ENCODE measurements at regions not wholly inside any gene's neighbourhood (a gene's known extent, or its start where the extent isn't known, plus 50 kb on each side); places are given as distances from the start of the nearest gene placed in this dataset.

DNA sequence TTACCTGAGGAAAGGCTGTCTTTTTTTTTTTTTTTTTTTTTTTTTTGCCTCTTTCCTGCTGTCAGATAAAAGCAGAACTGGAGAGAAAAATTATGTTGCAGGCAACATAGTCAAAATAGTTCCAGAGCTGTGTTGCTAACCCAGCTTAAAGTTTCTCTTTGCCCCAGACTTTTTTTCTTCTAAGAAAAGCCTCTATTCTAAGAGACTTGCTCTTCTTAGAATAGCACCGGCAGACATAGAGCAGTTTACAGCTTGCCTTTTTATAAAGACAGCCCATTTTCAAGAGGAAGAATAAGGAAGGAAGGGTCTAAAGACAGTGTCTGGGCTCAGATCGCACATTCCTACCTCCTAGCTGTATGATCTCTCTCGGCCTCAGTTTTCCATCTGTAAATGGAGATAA is 88.7 kb downstream of the TENT5C start:
- no peaks in the 10 kb centered on the region for H3K9me3 Mint-ChIP-seq
- H3K4me1 Mint-ChIP-seq = peaks cover 0 to 6% (median 3%) of the 10 kb centered on the region in 3 donors
- DNase-seq = no peak
- H3K27ac Mint-ChIP-seq = no peak overlapping the region
- no peak overlapping the region for H3K4me3 Mint-ChIP-seq
- H3K27me3 Mint-ChIP-seq = peaks cover 14 to 28% (median 18%) of the 10 kb centered on the region in 3 donors
- no peaks in the 10 kb centered on the region for H3K36me3 Mint-ChIP-seq
- no peak for ATAC-seq (ENCODE audit: low read depth in 2 of 2)

DNA sequence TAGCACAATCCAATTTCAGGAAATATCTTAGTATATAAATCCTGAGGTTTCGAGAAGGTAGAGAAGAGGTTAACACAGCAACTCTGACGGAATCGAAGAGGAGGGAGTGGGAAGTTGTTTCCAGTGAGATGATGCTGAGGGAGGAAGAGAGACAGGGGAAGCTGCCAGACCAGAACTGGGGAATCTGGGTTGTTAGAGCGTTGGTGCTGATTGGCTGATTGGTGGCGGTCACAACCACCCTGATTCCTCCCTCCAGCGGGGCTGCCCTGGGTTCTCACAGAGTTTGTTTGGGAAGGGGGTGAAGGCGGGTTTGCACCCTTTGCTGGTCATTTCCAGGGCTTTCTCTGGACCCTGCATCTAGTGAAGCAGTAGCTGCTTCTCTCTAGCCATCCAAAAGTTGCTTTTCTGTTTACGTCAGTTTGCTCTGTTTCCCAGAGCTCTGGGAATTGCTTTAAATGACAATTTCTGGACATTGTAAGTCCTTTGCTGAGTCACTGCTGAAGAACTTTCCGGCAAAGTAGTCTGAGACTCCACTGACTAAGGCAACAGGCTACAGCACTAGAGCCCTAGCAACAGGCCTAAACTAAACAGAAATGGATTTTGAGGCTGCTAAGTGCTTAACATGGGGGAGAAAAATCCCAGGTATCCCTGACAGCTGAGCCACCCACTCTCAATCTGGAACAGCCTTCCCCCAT is 90.1 kb downstream of the TENT5C start:
- DNase-seq = no peak
- H3K36me3 Mint-ChIP-seq = no peaks in the 10 kb centered on the region
- no peak for ATAC-seq (ENCODE audit: low read depth in 2 of 2)
- H3K4me3 Mint-ChIP-seq = no peak overlapping the region
- H3K27me3 Mint-ChIP-seq = peaks cover 14 to 29% (median 19%) of the 10 kb centered on the region in 3 donors
- peaks cover 0 to 3% (median 3%) of the 10 kb centered on the region in 3 donors for H3K4me1 Mint-ChIP-seq
- peak overlapping the region in 2 of 6 donors; percentile 18 to 37 for H3K27ac Mint-ChIP-seq
- no peaks in the 10 kb centered on the region for H3K9me3 Mint-ChIP-seq

DNA sequence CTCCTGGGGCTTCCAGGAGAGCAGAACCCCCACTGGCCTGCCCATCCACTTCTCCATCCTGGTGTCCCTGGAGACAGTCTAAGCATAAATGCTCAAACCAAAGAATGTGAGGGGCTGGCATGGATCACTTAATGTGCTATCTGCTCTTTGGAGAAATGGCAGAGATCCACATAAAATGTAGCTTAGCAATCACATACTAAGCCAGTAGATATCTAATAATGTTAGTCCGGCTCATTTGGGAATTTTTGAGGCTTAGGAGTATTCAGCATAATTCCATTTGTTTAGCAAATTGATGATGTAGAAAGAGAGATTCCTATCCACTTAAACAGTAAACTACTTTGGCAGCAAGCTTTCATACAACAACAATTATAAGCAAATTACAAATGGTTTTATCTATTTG is 90.7 kb downstream of the TENT5C start:
- ATAC-seq (ENCODE audit: low read depth in 2 of 2) (no peak), DNase-seq (no peak)
- peak overlapping the region in 2 of 6 donors; percentile 18 to 69 for H3K27ac Mint-ChIP-seq
- H3K4me1 Mint-ChIP-seq = peaks cover 0 to 3% (median 3%) of the 10 kb centered on the region in 3 donors
- H3K27me3 Mint-ChIP-seq = peaks cover 14 to 35% (median 19%) of the 10 kb centered on the region in 3 donors
- H3K9me3 Mint-ChIP-seq = no peaks in the 10 kb centered on the region
- H3K4me3 Mint-ChIP-seq = no peak overlapping the region
- no peaks in the 10 kb centered on the region for H3K36me3 Mint-ChIP-seq

DNA sequence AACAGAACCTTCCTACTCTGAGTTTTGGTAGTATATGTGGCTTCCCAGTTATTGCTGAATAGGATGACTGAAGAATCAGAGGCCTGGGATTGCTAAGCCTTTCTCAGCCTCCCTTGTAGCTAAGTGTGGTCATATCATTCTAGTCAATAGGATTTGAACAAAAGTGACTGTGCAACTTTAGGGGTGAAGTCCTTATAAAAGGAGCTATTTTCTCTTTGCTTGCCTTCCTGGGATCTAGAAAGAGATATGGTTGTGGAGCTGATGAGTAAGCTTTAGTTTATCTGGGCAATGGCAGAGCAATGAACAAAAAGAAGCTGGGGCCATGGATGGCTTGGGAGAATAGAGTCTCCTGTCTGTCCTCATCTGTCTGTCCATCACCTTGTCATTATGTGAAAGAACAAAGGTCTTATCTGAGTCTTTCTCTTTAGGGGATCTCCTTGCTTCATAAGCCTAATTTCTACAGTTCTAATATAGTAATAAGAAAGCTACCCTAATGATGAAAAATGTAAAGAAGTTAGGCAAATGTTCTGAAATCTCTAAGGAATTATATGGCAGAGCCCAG is 91.5 kb downstream of the TENT5C start:
- no peak overlapping the region for H3K27ac Mint-ChIP-seq
- ATAC-seq (ENCODE audit: low read depth in 2 of 2) = no peak
- H3K27me3 Mint-ChIP-seq = peaks cover 14 to 39% (median 19%) of the 10 kb centered on the region in 3 donors
- H3K4me1 Mint-ChIP-seq = peaks cover 0 to 3% (median 3%) of the 10 kb centered on the region in 3 donors
- no peaks in the 10 kb centered on the region for H3K9me3 Mint-ChIP-seq
- no peak for DNase-seq
- no peaks in the 10 kb centered on the region for H3K36me3 Mint-ChIP-seq
- no peak overlapping the region for H3K4me3 Mint-ChIP-seq

DNA sequence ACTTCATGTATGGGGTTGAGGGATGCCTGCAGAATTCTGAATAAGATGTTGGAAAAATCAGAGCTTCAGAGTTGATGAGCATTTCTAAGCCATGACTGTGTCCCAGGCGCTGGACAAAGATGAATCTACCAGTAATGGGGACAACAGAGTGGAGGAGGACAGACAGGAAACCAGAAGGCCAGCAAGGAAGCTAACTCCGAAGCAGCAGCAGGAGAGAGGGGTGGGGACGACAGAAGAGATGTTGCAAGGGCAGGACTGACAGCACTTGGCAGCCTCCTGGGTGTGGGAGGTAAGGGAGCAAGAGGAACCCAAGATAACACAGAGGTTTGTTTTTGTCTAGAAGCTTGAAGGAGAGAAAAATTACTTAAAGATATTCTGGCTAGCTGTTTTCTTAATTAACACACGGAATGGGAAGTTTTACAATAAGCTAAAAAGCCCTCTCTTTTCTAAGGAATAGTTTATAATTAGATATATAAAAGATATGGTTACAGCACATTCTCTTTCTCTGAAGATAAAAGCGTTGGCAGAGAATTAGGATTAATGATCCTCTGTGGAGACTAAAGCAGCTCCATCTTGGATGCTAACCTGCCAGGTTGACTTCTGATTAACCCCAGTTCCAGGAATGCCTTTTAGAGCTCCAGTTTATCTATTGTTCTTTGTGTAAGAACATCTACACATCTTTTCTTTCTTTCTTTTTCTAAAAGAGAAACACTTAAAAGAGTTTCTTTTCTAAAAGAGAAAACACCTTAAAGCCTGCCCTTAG is 92.7 kb downstream of the TENT5C start:
- ATAC-seq (ENCODE audit: low read depth in 2 of 2) (no peak), DNase-seq (no peak)
- Mint-ChIP-seq H3K4me3 (peak overlapping the region in 1 of 8 donors; percentile 45), H3K36me3 (peaks cover 0 to 4% of the 10 kb centered on the region in 2 donors), H3K27me3 (peaks cover 19 to 35% (median 20%) of the 10 kb centered on the region in 3 donors), H3K9me3 (peaks cover 0 to 1% (median 0%) of the 10 kb centered on the region in 7 donors), H3K27ac (no peak overlapping the region), H3K4me1 (peaks cover 0 to 2% (median under 1%) of the 10 kb centered on the region in 3 donors)

DNA sequence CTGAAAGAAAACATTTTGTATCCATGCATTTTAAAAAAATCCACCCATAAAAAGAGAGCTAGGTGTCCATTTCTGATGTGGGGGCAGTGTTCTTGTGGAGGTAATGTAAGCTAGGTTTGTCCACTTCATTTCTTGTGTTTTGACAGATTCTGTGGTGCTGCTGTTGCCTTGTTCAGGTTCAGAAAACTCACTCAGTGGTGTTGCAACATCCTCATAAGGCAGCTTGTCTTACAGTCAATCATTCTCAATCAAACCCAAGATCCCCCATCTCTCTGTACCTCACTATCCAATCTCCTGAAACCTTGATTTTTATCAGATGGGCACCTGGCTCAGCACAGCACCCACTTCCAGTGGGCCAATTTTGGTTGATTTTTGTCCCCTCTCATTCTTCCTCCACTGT is 94.1 kb downstream of the TENT5C start:
- no peak for ATAC-seq (ENCODE audit: low read depth in 2 of 2)
- Mint-ChIP-seq H3K4me3 (no peak overlapping the region), H3K27me3 (peaks cover 19 to 32% (median 20%) of the 10 kb centered on the region in 3 donors), H3K27ac (peak overlapping the region in 1 of 6 donors; percentile 15), H3K9me3 (peaks cover 0 to 7% (median 1%) of the 10 kb centered on the region in 7 donors), H3K36me3 (peaks cover 0 to 4% of the 10 kb centered on the region in 2 donors), H3K4me1 (no peaks in the 10 kb centered on the region)
- no peak for DNase-seq

DNA sequence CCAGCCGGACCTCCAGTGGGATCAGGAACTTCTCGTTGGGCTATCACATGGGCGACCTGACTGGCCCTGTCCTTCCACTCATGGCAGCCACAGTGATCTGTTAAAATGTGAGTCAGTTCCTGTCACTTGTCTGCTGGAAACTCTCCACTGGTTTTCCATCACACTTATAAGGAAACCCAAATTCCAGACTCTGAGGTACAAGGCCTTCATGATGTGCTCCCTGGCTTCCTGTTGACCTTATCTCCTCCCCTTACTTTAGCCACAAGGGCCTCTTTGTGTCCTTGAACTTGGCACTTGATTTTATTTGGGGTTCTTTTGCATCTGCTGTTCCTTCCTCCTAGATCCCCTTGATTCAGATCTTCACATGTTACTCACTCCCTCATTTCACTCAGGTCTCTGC is 96.8 kb downstream of the TENT5C start:
- peak overlapping the region in 1 of 6 donors; percentile 13 for H3K27ac Mint-ChIP-seq
- no peak for DNase-seq
- ATAC-seq (ENCODE audit: low read depth in 2 of 2) = no peak
- peaks cover 0 to 25% (median 7%) of the 10 kb centered on the region in 7 donors for H3K9me3 Mint-ChIP-seq
- no peak overlapping the region for H3K4me3 Mint-ChIP-seq
- peaks cover 4 to 14% of the 10 kb centered on the region in 2 donors for H3K36me3 Mint-ChIP-seq
- no peaks in the 10 kb centered on the region for H3K4me1 Mint-ChIP-seq
- peaks cover 4 to 37% (median 25%) of the 10 kb centered on the region in 3 donors for H3K27me3 Mint-ChIP-seq

DNA sequence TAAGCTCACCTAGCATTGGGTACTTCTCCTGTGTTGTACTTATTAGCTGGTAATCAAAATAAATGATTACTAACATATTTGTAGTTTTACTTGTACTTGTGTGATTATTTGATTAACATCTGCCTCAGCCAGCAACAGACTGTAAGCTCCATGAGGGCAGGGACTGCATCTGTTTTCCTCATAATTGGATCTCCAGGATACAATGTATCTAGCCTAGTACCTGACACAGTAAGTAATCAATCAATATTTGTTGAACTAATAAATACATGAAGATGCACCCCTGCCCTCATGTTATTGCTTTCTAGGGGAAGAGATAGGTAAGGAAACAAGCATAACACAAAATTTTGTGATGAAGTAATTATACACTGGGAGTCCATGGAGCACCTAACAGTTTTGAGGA is 101.5 kb downstream of the TENT5C start:
- Mint-ChIP-seq H3K27ac (peak overlapping the region in 1 of 6 donors; percentile 13), H3K4me3 (no peak overlapping the region), H3K4me1 (no peaks in the 10 kb centered on the region), H3K27me3 (peaks cover 0 to 27% (median 24%) of the 10 kb centered on the region in 3 donors), H3K36me3 (peaks cover 4 to 14% of the 10 kb centered on the region in 2 donors), H3K9me3 (peaks cover 0 to 25% (median 7%) of the 10 kb centered on the region in 7 donors)
- ATAC-seq (ENCODE audit: low read depth in 2 of 2) = no peak
- DNase-seq = no peak

DNA sequence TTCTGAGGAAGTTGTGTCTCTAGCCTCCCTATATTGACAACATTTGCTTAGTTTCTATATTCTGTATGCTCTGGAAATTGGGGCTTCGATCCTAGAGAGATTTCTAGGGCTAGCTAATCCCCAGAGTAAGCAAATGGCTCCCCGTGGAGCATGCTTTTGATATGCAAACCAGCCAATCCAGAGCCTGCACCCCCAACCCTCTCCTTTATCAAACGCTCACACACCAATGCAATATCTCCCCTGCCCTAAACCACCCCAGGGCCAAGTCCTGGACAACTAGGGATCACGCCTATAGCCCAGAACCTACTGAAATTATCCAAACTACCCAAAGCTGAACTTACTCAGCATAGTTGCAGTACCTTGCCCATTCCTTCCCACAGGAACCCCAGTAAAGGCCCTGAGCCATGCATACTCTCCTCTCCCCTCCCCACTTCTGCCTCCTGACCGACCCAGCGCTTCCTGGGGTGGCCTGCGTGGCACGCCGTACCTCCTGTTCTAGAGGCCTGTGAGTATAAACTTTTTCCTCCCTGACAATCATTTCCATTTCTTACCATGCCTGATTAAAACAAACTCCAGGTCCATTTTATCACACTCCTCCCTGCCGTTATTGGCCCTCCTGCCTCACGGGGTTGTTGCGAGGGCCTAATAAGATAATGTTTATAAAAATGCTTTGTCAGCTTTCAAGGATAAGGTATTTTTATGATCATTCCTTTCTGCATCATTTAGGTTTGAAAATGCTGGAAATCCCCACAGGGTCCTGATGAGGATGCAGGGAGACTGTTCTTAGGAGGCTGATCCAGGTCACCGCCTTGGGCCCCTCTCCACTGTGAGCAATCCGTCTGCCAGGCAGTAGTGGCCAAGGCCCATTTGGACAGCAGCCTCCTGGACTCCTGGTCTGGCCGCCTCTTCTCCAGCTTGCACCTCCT is 102.7 kb downstream of the TENT5C start:
- ATAC-seq (ENCODE audit: low read depth in 2 of 2) (no peak), DNase-seq (no peak)
- Mint-ChIP-seq H3K4me1 (no peaks in the 10 kb centered on the region), H3K27ac (peak overlapping the region in 2 of 6 donors; percentile 54 to 77), H3K4me3 (no peak overlapping the region), H3K9me3 (peaks cover 0 to 24% (median 7%) of the 10 kb centered on the region in 7 donors), H3K36me3 (peaks cover 0 to 14% of the 10 kb centered on the region in 2 donors), H3K27me3 (peaks cover 0 to 29% (median 19%) of the 10 kb centered on the region in 3 donors)

DNA sequence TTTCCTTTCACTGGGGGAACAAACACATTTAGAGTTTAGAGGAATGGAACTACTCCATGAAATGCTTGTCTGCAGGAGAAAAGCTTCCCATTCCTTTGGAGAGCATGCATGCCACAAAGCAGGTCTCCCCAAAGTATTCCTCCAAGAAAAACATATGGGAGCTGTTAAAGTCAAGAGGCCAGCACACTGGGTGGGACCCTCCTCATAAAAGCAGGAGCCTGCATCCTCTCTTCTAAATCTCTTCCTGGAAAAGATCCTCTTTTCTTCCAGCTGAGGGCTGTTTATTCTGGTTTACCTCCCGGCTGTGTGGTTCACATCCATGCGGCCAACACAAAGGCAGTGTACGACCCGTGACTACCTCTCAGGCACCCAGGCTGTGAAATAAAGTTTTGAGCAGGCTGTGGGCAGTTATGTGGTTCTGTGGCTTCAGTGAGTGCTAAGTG is 103.4 kb downstream of the TENT5C start:
- no peak overlapping the region for H3K27ac Mint-ChIP-seq
- H3K36me3 Mint-ChIP-seq = peaks cover 0 to 14% of the 10 kb centered on the region in 2 donors
- no peaks in the 10 kb centered on the region for H3K4me1 Mint-ChIP-seq
- ATAC-seq (ENCODE audit: low read depth in 2 of 2) (no peak), DNase-seq (no peak)
- peaks cover 0 to 18% (median 7%) of the 10 kb centered on the region in 7 donors for H3K9me3 Mint-ChIP-seq
- peaks cover 0 to 35% (median 25%) of the 10 kb centered on the region in 3 donors for H3K27me3 Mint-ChIP-seq
- H3K4me3 Mint-ChIP-seq = no peak overlapping the region

DNA sequence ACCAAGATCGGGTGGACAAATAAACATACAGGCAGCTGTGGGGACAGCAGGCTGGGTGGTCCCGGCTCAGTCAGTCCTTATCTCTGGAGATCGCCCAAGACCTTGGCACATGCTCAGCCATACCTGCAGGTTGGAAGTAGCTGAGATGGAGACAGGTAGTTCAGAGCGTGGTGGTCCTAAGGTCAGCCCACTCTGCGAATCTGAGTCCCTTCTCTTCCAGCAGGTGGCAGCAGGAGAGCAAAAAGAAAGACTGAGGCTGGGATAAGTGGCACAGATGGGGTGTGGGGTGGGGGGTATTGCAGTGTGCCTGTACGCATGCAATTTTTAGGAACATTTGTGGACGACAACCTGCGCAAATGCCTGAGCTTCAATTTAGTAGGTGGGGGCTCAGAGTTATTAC is 104.9 kb downstream of the TENT5C start:
- no peaks in the 10 kb centered on the region for H3K4me1 Mint-ChIP-seq
- H3K27me3 Mint-ChIP-seq = peaks cover 0 to 35% (median 25%) of the 10 kb centered on the region in 3 donors
- H3K36me3 Mint-ChIP-seq = peaks cover 0 to 23% of the 10 kb centered on the region in 2 donors
- peaks cover 3 to 19% (median 10%) of the 10 kb centered on the region in 7 donors for H3K9me3 Mint-ChIP-seq
- H3K27ac Mint-ChIP-seq = no peak overlapping the region
- H3K4me3 Mint-ChIP-seq = peak overlapping the region in 1 of 8 donors; percentile 60
- ATAC-seq (ENCODE audit: low read depth in 2 of 2) = no peak
- no peak for DNase-seq

DNA sequence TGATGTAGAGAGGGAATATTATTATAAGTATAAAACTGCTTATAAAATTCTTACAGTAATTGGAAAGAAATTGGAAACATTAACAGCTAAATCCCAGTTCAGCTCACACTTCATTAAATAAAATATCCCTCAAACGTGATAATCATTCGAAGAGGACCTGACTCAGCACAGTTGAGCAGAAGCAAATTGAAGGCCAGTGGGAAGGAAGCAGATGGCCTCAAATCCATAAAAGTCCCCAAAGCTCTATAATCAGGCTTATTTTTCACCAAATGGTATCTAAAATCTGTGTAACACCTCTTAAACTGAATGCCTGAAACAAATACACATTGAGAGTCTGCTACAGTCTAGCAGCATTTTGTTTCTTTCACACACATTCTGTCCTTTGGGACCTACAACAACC is 106.8 kb downstream of the TENT5C start:
- ATAC-seq (ENCODE audit: low read depth in 2 of 2) (no peak), DNase-seq (no peak)
- Mint-ChIP-seq H3K4me3 (no peak overlapping the region), H3K27me3 (peaks cover 0 to 26% (median 21%) of the 10 kb centered on the region in 3 donors), H3K27ac (no peak overlapping the region), H3K4me1 (no peaks in the 10 kb centered on the region), H3K36me3 (peaks cover 0 to 24% of the 10 kb centered on the region in 2 donors), H3K9me3 (peaks cover 4 to 29% (median 22%) of the 10 kb centered on the region in 7 donors)
